Calu3 (cell line): ENCODE measurements at regions not wholly inside any gene's neighbourhood (a gene's known extent, or its start where the extent isn't known, plus 50 kb on each side); places are given as distances from the start of the nearest gene placed in this dataset.

Source experiments
- BruUV-seq: library from RNA; stranded (reverse); fragments of 400-500 nt; replicated peaks from 2 replicates; lab custom pipeline; 2021; lab: Mats Ljungman, UMichigan
- CTCF ChIA-PET: fragments of 300-600 bp; sonication (Branson Sonifier 250); formaldehyde crosslinking; loops from one replicate; lab custom pipeline; 2022; ENCODE audit warnings: antibody characterized with exemption; lab: Charles Lee
- DNase-seq: peaks from one replicate; pipeline ENCODE4 v3.0.0; 2022
- H3K27ac Mint-ChIP-seq: one replicate; pipeline ENCODE4 v1.8.0; 2022; ENCODE audit warnings: mixed read lengths; ENCODE audit not compliant: unreplicated experiment
- H3K27me3 Mint-ChIP-seq: one replicate; pipeline ENCODE4 v1.8.0; 2022; ENCODE audit warnings: mixed read lengths; ENCODE audit not compliant: unreplicated experiment
- H3K36me3 Mint-ChIP-seq: one replicate; pipeline ENCODE4 v1.8.0; 2022; ENCODE audit warnings: mild to moderate bottlenecking, moderate library complexity, mixed read lengths; ENCODE audit not compliant: insufficient read depth, unreplicated experiment
- H3K4me1 Mint-ChIP-seq: one replicate; pipeline ENCODE4 v1.8.0; 2022; ENCODE audit warnings: mild to moderate bottlenecking, low read depth, mixed read lengths; ENCODE audit not compliant: unreplicated experiment
- H3K4me3 Mint-ChIP-seq: one replicate; pipeline ENCODE4 v1.8.0; 2022; ENCODE audit warnings: mild to moderate bottlenecking, low read depth, moderate library complexity, mixed read lengths; ENCODE audit not compliant: unreplicated experiment
- H3K9me3 Mint-ChIP-seq: one replicate; pipeline ENCODE4 v1.8.0; 2022; ENCODE audit warnings: low read depth, mixed read lengths; ENCODE audit not compliant: unreplicated experiment
- intact Hi-C: fragments of 100-400 bp; cut with micrococcal nuclease; formaldehyde crosslinking; loops from one replicate; pipeline ENCODE4 v1.10.0; 2022; ENCODE audit not compliant: unreplicated experiment
- TF ChIP-seq, protein P1 (sequence below): fragments of 200-600 bp; IDR thresholded peaks from one replicate; pipeline ENCODE4 v1.8.0; 2022; ENCODE audit warnings: antibody characterized with exemption; ENCODE audit not compliant: unreplicated experiment

DNA sequence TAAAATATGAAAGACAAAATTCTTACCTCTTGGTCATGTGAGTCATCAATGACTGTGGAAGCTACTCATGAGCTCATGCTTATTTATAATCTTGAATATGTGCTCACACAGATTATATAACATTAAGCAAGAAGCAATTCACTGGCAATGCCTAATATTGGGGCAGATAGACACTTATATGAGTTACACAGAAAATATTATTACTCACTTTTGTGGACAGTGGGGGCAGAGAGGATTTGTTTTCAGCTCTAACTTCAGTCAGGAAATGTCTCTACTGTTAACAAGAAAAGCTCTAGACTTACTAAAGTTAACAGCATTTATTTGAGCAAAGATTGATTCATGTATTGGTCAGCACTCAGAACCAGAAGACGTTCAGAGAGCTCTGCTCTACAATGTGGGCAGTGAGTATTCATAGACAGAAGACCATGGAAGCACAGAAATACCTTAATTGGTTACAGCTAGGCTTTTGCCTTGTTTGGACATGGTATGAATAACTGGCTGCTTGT lies 85.8 kb upstream of the AHI1 start:
- TF ChIP-seq, protein P1, sequence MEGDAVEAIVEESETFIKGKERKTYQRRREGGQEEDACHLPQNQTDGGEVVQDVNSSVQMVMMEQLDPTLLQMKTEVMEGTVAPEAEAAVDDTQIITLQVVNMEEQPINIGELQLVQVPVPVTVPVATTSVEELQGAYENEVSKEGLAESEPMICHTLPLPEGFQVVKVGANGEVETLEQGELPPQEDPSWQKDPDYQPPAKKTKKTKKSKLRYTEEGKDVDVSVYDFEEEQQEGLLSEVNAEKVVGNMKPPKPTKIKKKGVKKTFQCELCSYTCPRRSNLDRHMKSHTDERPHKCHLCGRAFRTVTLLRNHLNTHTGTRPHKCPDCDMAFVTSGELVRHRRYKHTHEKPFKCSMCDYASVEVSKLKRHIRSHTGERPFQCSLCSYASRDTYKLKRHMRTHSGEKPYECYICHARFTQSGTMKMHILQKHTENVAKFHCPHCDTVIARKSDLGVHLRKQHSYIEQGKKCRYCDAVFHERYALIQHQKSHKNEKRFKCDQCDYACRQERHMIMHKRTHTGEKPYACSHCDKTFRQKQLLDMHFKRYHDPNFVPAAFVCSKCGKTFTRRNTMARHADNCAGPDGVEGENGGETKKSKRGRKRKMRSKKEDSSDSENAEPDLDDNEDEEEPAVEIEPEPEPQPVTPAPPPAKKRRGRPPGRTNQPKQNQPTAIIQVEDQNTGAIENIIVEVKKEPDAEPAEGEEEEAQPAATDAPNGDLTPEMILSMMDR: no peak
- intact Hi-C loops: no loop called here
- Mint-ChIP-seq H3K27ac (no peak overlapping the region), H3K36me3 (no peaks in the 10 kb centered on the region), H3K4me1 (no peaks in the 10 kb centered on the region), H3K4me3 (no peak overlapping the region), H3K9me3 (no peaks in the 10 kb centered on the region), H3K27me3 (no peaks in the 10 kb centered on the region)
- no peak for DNase-seq
- CTCF ChIA-PET: no interaction called here
- no TSS peak for BruUV-seq

DNA sequence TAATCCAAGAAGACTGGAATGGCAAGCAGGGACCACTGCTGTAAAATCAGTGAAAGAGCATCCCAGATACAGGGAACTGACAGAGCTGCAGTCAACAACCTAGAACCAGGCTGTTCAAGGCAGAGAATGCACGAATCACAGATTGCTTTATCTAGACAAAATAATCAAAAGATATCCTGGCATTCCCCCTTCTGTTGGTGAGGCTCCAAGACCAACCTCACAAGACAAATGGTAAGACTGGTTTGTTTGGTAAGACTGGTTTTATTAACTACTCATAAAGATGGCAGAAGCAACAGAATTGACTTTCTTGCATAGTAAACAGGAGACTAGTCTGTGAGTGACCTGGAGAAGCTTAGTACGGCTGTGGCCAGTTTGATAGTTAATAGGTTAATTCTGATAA lies 88.8 kb upstream of the AHI1 start:
- H3K4me3 Mint-ChIP-seq: no peak overlapping the region
- H3K27ac Mint-ChIP-seq: no peak overlapping the region
- no peaks in the 10 kb centered on the region for H3K9me3 Mint-ChIP-seq
- TF ChIP-seq, protein P1: no peak
- no peak for DNase-seq
- no TSS peak for BruUV-seq
- no peaks in the 10 kb centered on the region for H3K4me1 Mint-ChIP-seq
- CTCF ChIA-PET: no interaction called here
- H3K36me3 Mint-ChIP-seq: no peaks in the 10 kb centered on the region
- intact Hi-C loops: no loop called here
- H3K27me3 Mint-ChIP-seq: no peaks in the 10 kb centered on the region

DNA sequence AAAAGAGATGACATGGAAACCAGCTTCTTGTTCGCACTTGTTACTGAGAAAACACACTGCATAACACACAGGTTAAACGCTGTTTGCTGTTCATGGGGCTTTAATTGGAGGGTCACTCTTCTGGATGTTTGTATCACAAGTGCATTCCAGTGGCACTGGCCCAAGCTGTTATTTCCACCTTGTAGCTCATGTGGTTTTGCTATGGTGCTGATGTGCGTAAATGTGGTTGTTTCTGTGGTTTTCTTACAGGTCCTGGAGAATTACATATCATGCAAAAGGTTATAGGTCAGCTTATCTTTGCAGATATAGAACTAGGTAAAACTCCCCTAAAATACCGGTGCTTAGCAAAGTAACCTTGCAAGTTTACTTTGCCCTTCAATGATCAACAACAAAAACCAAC lies 89.3 kb upstream of the AHI1 start:
- BruUV-seq: no TSS peak
- Mint-ChIP-seq H3K4me3 (no peak overlapping the region), H3K36me3 (no peaks in the 10 kb centered on the region), H3K27me3 (no peaks in the 10 kb centered on the region), H3K27ac (no peak overlapping the region), H3K4me1 (no peaks in the 10 kb centered on the region), H3K9me3 (no peaks in the 10 kb centered on the region)
- intact Hi-C loops: no loop called here
- TF ChIP-seq, protein P1: no peak
- no peak for DNase-seq
- CTCF ChIA-PET: no interaction called here

DNA sequence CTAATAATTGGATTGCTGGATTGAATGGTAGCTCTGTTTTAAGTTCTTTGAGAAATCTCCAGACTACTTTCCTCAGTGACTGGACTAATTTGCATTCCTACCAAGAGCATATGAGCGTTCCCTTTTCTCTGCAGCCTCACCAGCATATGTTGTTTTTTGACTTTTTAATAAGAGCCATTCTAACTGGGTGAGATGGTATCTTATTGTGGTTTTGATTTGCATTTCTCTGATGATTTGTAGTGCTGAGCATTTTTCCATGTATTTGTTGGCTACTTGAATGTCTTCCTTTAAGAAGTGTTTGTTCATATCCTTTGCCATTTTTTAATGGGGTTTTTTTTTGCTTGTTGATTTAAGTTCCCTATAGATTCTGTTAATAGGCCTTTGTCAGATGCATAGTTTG lies 94.7 kb upstream of the AHI1 start:
- H3K36me3 Mint-ChIP-seq: no peaks in the 10 kb centered on the region
- TF ChIP-seq, protein P1: no peak
- no peak for DNase-seq
- H3K9me3 Mint-ChIP-seq: no peaks in the 10 kb centered on the region
- no peaks in the 10 kb centered on the region for H3K27me3 Mint-ChIP-seq
- CTCF ChIA-PET: no interaction called here
- intact Hi-C loops: no loop called here
- no peak overlapping the region for H3K4me3 Mint-ChIP-seq
- no TSS peak for BruUV-seq
- no peak overlapping the region for H3K27ac Mint-ChIP-seq
- H3K4me1 Mint-ChIP-seq: no peaks in the 10 kb centered on the region
